K562 (cell line): ENCODE measurements at regions not wholly inside any gene's neighbourhood (a gene's known extent, or its start where the extent isn't known, plus 50 kb on each side); places are given as distances from the start of the nearest gene placed in this dataset.

Experiments used
- ATAC-seq: fragments of 200-7000 bp; cut with Tn5 transposase; 3 replicates; pipeline ENCODE4 v1.9.1; 2020; ENCODE audit warnings: moderate library complexity
- BruUV-seq: library from RNA; stranded (reverse); fragments of 400-500 nt; replicated peaks from 2 replicates; lab custom pipeline; 2021; lab: Mats Ljungman, UMichigan
- CTCF ChIA-PET: fragments of 300-600 bp; formaldehyde crosslinking; extraction: SDS; loops from one replicate; lab custom pipeline; 2021; ENCODE audit warnings: low intra/inter-chr PET ratio; lab: Yijun Ruan, JAX
- POLR2A ChIA-PET: fragments of 300-600, 350-650 bp; sonication (Branson Sonifier 250); formaldehyde crosslinking; extraction: SDS; loops from one replicate; lab custom pipeline; 2021; ENCODE audit warnings: antibody characterized with exemption, inconsistent platforms; lab: Yijun Ruan, JAX
- DNase-seq, 4 experiments: peaks; one replicate each; pipeline versions ENCODE4 v3.0.0 to v3.0.0-alpha.2; 2011 to 2018; ENCODE audit warnings: low spot score in 3 of 4, mixed read lengths in 3 of 4; ENCODE audit errors: extremely low read depth in 1 of 4
- FAIRE-seq: peaks from 2 replicates; lab custom pipeline; 2011; peaks lifted over from hg19 to GRCh38; lab: Jason Lieb, UNC
- H2AFZ ChIP-seq: 2 replicates; pipeline ENCODE4 v1.6.0; 2011; ENCODE audit warnings: low read depth, low read length, control low read depth, inconsistent platforms
- H3K27ac ChIP-seq: fragments of 200-600 bp; 3 replicates; pipeline ENCODE4 v1.8.0; 2011; ENCODE audit warnings: low read depth, mild to moderate bottlenecking, control low read depth, inconsistent platforms, low read length, moderate library complexity, mixed read lengths; ENCODE audit errors: extremely low read depth
- H3K27me3 ChIP-seq, 2 experiments: fragments of 300-600 bp in 1 of 2; 2 replicates in 1 of 2; 3 replicates in 1 of 2; pipeline versions ENCODE4 v1.6.0 to v1.8.0; 2011; ENCODE audit warnings: inconsistent platforms in 2 of 2, low read length in 2 of 2, mild to moderate bottlenecking in 1 of 2, mixed read lengths in 1 of 2, moderate library complexity in 1 of 2; ENCODE audit not compliant: control insufficient read depth in 2 of 2, insufficient read depth in 2 of 2
- H3K36me3 ChIP-seq: fragments of 300-600 bp; 3 replicates; pipeline ENCODE4 v1.8.0; 2011; ENCODE audit warnings: mild to moderate bottlenecking, low read length, inconsistent platforms; ENCODE audit not compliant: control insufficient read depth, insufficient read depth
- H3K4me1 ChIP-seq, 2 experiments: fragments of 200-600 bp in 1 of 2; replicated peaks in 1 of 2; 2 replicates in 1 of 2; 3 replicates in 1 of 2; pipeline versions ENCODE4 v1.5.1 to v1.8.0; 2011; ENCODE audit warnings: inconsistent platforms in 2 of 2, low read length in 2 of 2, mild to moderate bottlenecking in 1 of 2, mixed read lengths in 1 of 2, moderate library complexity in 1 of 2; ENCODE audit not compliant: control insufficient read depth in 2 of 2, insufficient read depth in 2 of 2
- H3K4me2 ChIP-seq: 2 replicates; pipeline ENCODE4 v1.6.1; 2011; ENCODE audit warnings: low read length, control low read depth, inconsistent platforms, mixed read lengths; ENCODE audit not compliant: insufficient read depth
- H3K4me3 ChIP-seq: fragments of 200-600 bp; sonication (generic), shearing (Covaris generic); 2 replicates; pipeline ENCODE4 v1.5.1; 2016; ENCODE audit warnings: control low read depth, inconsistent platforms
- H3K79me2 ChIP-seq: fragments of 200-600 bp; 3 replicates; pipeline ENCODE4 v1.8.0; 2011; ENCODE audit warnings: low read length, inconsistent platforms; ENCODE audit not compliant: control insufficient read depth, insufficient read depth
- H3K9ac ChIP-seq, 2 experiments: 2 replicates each; pipeline versions ENCODE4 v1.6.0 to v1.6.1; 2011; ENCODE audit warnings: low read depth in 2 of 2, low read length in 2 of 2, control low read depth in 1 of 2, inconsistent platforms in 1 of 2, mild to moderate bottlenecking in 1 of 2, mixed read lengths in 1 of 2; ENCODE audit not compliant: insufficient read depth in 1 of 2
- H3K9me1 ChIP-seq: one replicate; pipeline ENCODE4 v1.6.0; 2011; ENCODE audit warnings: inconsistent platforms, mild to moderate bottlenecking, low read length, moderate library complexity; ENCODE audit not compliant: control insufficient read depth, insufficient read depth
- H3K9me3 ChIP-seq: replicated peaks from 2 replicates; pipeline ENCODE4 v1.5.1; 2011; ENCODE audit warnings: low read depth, low read length, inconsistent platforms; ENCODE audit not compliant: control insufficient read depth, insufficient read depth
- H4K20me1 ChIP-seq: replicated peaks from 2 replicates; pipeline ENCODE4 v1.6.1; 2011; ENCODE audit warnings: low read length, inconsistent platforms, mixed read lengths; ENCODE audit not compliant: control insufficient read depth, insufficient read depth
- FOS ChIP-seq: IDR thresholded peaks from 3 replicates; pipeline ENCODE4 v1.6.1; 2011; ENCODE audit not compliant: insufficient read length; ENCODE audit errors: extremely low read depth
- FOSL1 ChIP-seq: fragments of 200-800 bp; sonication (Bioruptor generic); conservative IDR thresholded peaks from 2 replicates; pipeline ENCODE4 v1.6.1; 2016; ENCODE audit warnings: missing genetic modification characterization, missing compliant biosample characterization
- HOMEZ ChIP-seq: fragments of 250-450 bp; sonication (Bioruptor Pico); IDR thresholded peaks from 2 replicates; pipeline ENCODE4 v1.4.0; 2020; ENCODE audit warnings: mild to moderate bottlenecking, moderate library complexity
- POLR2AphosphoS5 ChIP-seq: IDR thresholded peaks from 2 replicates; pipeline ENCODE4 v1.6.1; 2011; ENCODE audit warnings: mild to moderate bottlenecking, low read depth, low read length, moderate library complexity; ENCODE audit not compliant: control insufficient read depth, insufficient read depth
- SETDB1 ChIP-seq: IDR thresholded peaks from one replicate; pipeline ENCODE4 v1.6.1; 2012; ENCODE audit warnings: low read length, control low read depth, inconsistent platforms
- TAF7 ChIP-seq: fragments of 450-650 bp; IDR thresholded peaks from 2 replicates; pipeline ENCODE4 v1.6.1; 2016; ENCODE audit warnings: missing genetic modification characterization, missing compliant biosample characterization
- TBL1XR1 ChIP-seq, 2 experiments: IDR thresholded peaks; 2 replicates each; pipeline ENCODE4 v1.6.1; 2012; ENCODE audit warnings: improper control_type of control experiment in 2 of 2, low read length in 2 of 2, mild to moderate bottlenecking in 1 of 2
- TCF3 ChIP-seq: sonication (generic); formaldehyde crosslinking; IDR thresholded peaks from 2 replicates; pipeline ENCODE4 v1.4.0; 2020; ENCODE audit warnings: mild to moderate bottlenecking, missing genetic modification reagents
- TEAD2 ChIP-seq: fragments of 450-650 bp; IDR thresholded peaks from 2 replicates; pipeline ENCODE4 v1.6.1; 2016; ENCODE audit warnings: missing genetic modification characterization, control low read depth, missing compliant biosample characterization
- ZKSCAN1 ChIP-seq: fragments of 150-350 bp; IDR thresholded peaks from 2 replicates; pipeline ENCODE4 v1.6.1; 2016; ENCODE audit warnings: low read depth, low read length
- ZNF77 ChIP-seq: fragments of 250-450 bp; sonication (Bioruptor Pico); IDR thresholded peaks from 2 replicates; pipeline ENCODE4 v1.5.0; 2020
- WGBS: fragments of 100-300 bp; shearing (Covaris generic); methylation state at CpG from one replicate; pipeline ENCODE4 v1.1.6; 2016; ENCODE audit warnings: low coverage, mixed read lengths; ENCODE audit not compliant: insufficient coverage; ENCODE audit errors: missing lambda C conversion rate; 5-methylcytosine and 5-hydroxymethylcytosine counted together
- in situ Hi-C: fragments of 300-500 bp; cut with MboI; formaldehyde crosslinking; loops from 4 replicates; pipeline ENCODE4 v1.15.0; 2018; ENCODE audit warnings: inconsistent platforms, mixed read lengths
- intact Hi-C: fragments of 100-400 bp; cut with micrococcal nuclease; formaldehyde crosslinking; loops from 2 replicates; pipeline ENCODE4 v1.14.2; 2022

GRCh38 chr10:64316416-64316815, 795.2 kb downstream of the REEP3 start:
- no peak for ATAC-seq
- H3K4me1 ChIP-seq = no peaks in the 10 kb centered on the region
- DNase-seq = no peak
- no peaks in the 10 kb centered on the region for H3K9me1 ChIP-seq
- no peaks in the 10 kb centered on the region; the same call in 1 of the 2 replicates for H3K9me3 ChIP-seq
- H3K27ac ChIP-seq = no peak overlapping the region
- 0% methylated on average over 1 of the region's 1 CpG for WGBS
- H3K9ac ChIP-seq = no peak overlapping the region
- in situ Hi-C loops (no loop called here), intact Hi-C loops (no loop called here)
- ChIA-PET CTCF (no interaction called here), POLR2A (no interaction called here)
- H3K4me3 ChIP-seq = no peak overlapping the region
- H3K36me3 ChIP-seq = no peaks in the 10 kb centered on the region
- no peak overlapping the region for H2AFZ ChIP-seq
- TF ChIP-seq TCF3 (CRISPR knock-in tag) = no peak
- TF ChIP-seq SETDB1 = no peak
- no peak for TF ChIP-seq ZNF77
- no peak for TF ChIP-seq POLR2AphosphoS5
- TF ChIP-seq HOMEZ (CRISPR knock-in tag) = no peak
- no peak for TF ChIP-seq FOSL1
- no peak for TF ChIP-seq ZKSCAN1
- TF ChIP-seq TBL1XR1 (IDR thresholded peaks at IDR 0.05; ENCODE audit: low read length in 2 of 2) = no peak
- no peak for TF ChIP-seq TEAD2 (tag)
- TF ChIP-seq TAF7 = no peak
- no peak for TF ChIP-seq FOS
- no peak overlapping the region for H3K4me2 ChIP-seq
- FAIRE-seq = no peak
- no peaks in the 10 kb centered on the region for H3K79me2 ChIP-seq
- no TSS peak for BruUV-seq
- H3K27me3 ChIP-seq = no peaks in the 10 kb centered on the region
- no peaks in the 10 kb centered on the region for H4K20me1 ChIP-seq
